K562 (cell line): ENCODE measurements at regions not wholly inside any gene's neighbourhood (a gene's known extent, or its start where the extent isn't known, plus 50 kb on each side); places are given as distances from the start of the nearest gene placed in this dataset.

ENCODE experiments used
- ATAC-seq: fragments of 200-7000 bp; cut with Tn5 transposase; 3 replicates; pipeline ENCODE4 v1.9.1; 2020; ENCODE audit warnings: moderate library complexity
- BruUV-seq: library from RNA; stranded (reverse); fragments of 400-500 nt; replicated peaks from 2 replicates; lab custom pipeline; 2021; lab: Mats Ljungman, UMichigan
- CTCF ChIA-PET: fragments of 300-600 bp; formaldehyde crosslinking; extraction: SDS; loops from one replicate; lab custom pipeline; 2021; ENCODE audit warnings: low intra/inter-chr PET ratio; lab: Yijun Ruan, JAX
- POLR2A ChIA-PET: fragments of 300-600, 350-650 bp; sonication (Branson Sonifier 250); formaldehyde crosslinking; extraction: SDS; loops from one replicate; lab custom pipeline; 2021; ENCODE audit warnings: antibody characterized with exemption, inconsistent platforms; lab: Yijun Ruan, JAX
- DNase-seq, 4 experiments: peaks; one replicate each; pipeline versions ENCODE4 v3.0.0 to v3.0.0-alpha.2; 2011 to 2018; ENCODE audit warnings: low spot score in 3 of 4, mixed read lengths in 3 of 4; ENCODE audit errors: extremely low read depth in 1 of 4
- FAIRE-seq: peaks from 2 replicates; lab custom pipeline; 2011; peaks lifted over from hg19 to GRCh38; lab: Jason Lieb, UNC
- H2AFZ ChIP-seq: 2 replicates; pipeline ENCODE4 v1.6.0; 2011; ENCODE audit warnings: low read depth, low read length, control low read depth, inconsistent platforms
- H3K27ac ChIP-seq: fragments of 200-600 bp; 3 replicates; pipeline ENCODE4 v1.8.0; 2011; ENCODE audit warnings: low read depth, mild to moderate bottlenecking, control low read depth, inconsistent platforms, low read length, moderate library complexity, mixed read lengths; ENCODE audit errors: extremely low read depth
- H3K27me3 ChIP-seq, 2 experiments: fragments of 300-600 bp in 1 of 2; 2 replicates in 1 of 2; 3 replicates in 1 of 2; pipeline versions ENCODE4 v1.6.0 to v1.8.0; 2011; ENCODE audit warnings: inconsistent platforms in 2 of 2, low read length in 2 of 2, mild to moderate bottlenecking in 1 of 2, mixed read lengths in 1 of 2, moderate library complexity in 1 of 2; ENCODE audit not compliant: control insufficient read depth in 2 of 2, insufficient read depth in 2 of 2
- H3K36me3 ChIP-seq: fragments of 300-600 bp; 3 replicates; pipeline ENCODE4 v1.8.0; 2011; ENCODE audit warnings: mild to moderate bottlenecking, low read length, inconsistent platforms; ENCODE audit not compliant: control insufficient read depth, insufficient read depth
- H3K4me1 ChIP-seq, 2 experiments: fragments of 200-600 bp in 1 of 2; replicated peaks in 1 of 2; 2 replicates in 1 of 2; 3 replicates in 1 of 2; pipeline versions ENCODE4 v1.5.1 to v1.8.0; 2011; ENCODE audit warnings: inconsistent platforms in 2 of 2, low read length in 2 of 2, mild to moderate bottlenecking in 1 of 2, mixed read lengths in 1 of 2, moderate library complexity in 1 of 2; ENCODE audit not compliant: control insufficient read depth in 2 of 2, insufficient read depth in 2 of 2
- H3K4me2 ChIP-seq: 2 replicates; pipeline ENCODE4 v1.6.1; 2011; ENCODE audit warnings: low read length, control low read depth, inconsistent platforms, mixed read lengths; ENCODE audit not compliant: insufficient read depth
- H3K4me3 ChIP-seq: fragments of 200-600 bp; sonication (generic), shearing (Covaris generic); 2 replicates; pipeline ENCODE4 v1.5.1; 2016; ENCODE audit warnings: control low read depth, inconsistent platforms
- H3K79me2 ChIP-seq: fragments of 200-600 bp; 3 replicates; pipeline ENCODE4 v1.8.0; 2011; ENCODE audit warnings: low read length, inconsistent platforms; ENCODE audit not compliant: control insufficient read depth, insufficient read depth
- H3K9ac ChIP-seq, 2 experiments: 2 replicates each; pipeline versions ENCODE4 v1.6.0 to v1.6.1; 2011; ENCODE audit warnings: low read depth in 2 of 2, low read length in 2 of 2, control low read depth in 1 of 2, inconsistent platforms in 1 of 2, mild to moderate bottlenecking in 1 of 2, mixed read lengths in 1 of 2; ENCODE audit not compliant: insufficient read depth in 1 of 2
- H3K9me1 ChIP-seq: one replicate; pipeline ENCODE4 v1.6.0; 2011; ENCODE audit warnings: inconsistent platforms, mild to moderate bottlenecking, low read length, moderate library complexity; ENCODE audit not compliant: control insufficient read depth, insufficient read depth
- H3K9me3 ChIP-seq: replicated peaks from 2 replicates; pipeline ENCODE4 v1.5.1; 2011; ENCODE audit warnings: low read depth, low read length, inconsistent platforms; ENCODE audit not compliant: control insufficient read depth, insufficient read depth
- H4K20me1 ChIP-seq: replicated peaks from 2 replicates; pipeline ENCODE4 v1.6.1; 2011; ENCODE audit warnings: low read length, inconsistent platforms, mixed read lengths; ENCODE audit not compliant: control insufficient read depth, insufficient read depth
- ID3 ChIP-seq, 2 experiments: fragments of 250-450 bp in 1 of 2; fragments of 450-650 bp in 1 of 2; sonication (Bioruptor Pico) in 1 of 2; IDR thresholded peaks; 2 replicates each; pipeline versions ENCODE4 v1.6.1 to v1.8.0; 2016 to 2021; ENCODE audit warnings: mild to moderate bottlenecking in 2 of 2, moderate library complexity in 2 of 2, missing compliant biosample characterization in 1 of 2, missing genetic modification characterization in 1 of 2
- MAZ ChIP-seq, 2 experiments: fragments of 450-650 bp in 1 of 2; sonication (generic) in 1 of 2; formaldehyde crosslinking; IDR thresholded peaks in 1 of 2; conservative IDR thresholded peaks in 1 of 2; 2 replicates each; pipeline versions ENCODE4 v1.4.0 to v1.5.0; 2020; ENCODE audit warnings: mild to moderate bottlenecking in 1 of 2, missing genetic modification reagents in 1 of 2
- MXI1 ChIP-seq: IDR thresholded peaks from 2 replicates; pipeline ENCODE4 v1.6.1; 2011; ENCODE audit warnings: low read depth, mild to moderate bottlenecking, improper control_type of control experiment, low read length
- NFIX ChIP-seq: fragments of 250-450 bp; sonication (Bioruptor Pico); IDR thresholded peaks from 2 replicates; pipeline ENCODE4 v1.4.0; 2020; ENCODE audit warnings: low read depth, mild to moderate bottlenecking, moderate library complexity
- NKRF ChIP-seq: fragments of 450-650 bp; IDR thresholded peaks from 2 replicates; pipeline ENCODE4 v1.6.1; 2016; ENCODE audit warnings: borderline replicate concordance
- SRSF9 ChIP-seq: fragments of 200-400 bp; formaldehyde crosslinking; IDR thresholded peaks from 2 replicates; pipeline ENCODE4 v1.6.1; 2017; ENCODE audit warnings: low read depth, low read length, borderline replicate concordance
- ZNF24 ChIP-seq: fragments of 450-650 bp; IDR thresholded peaks from 2 replicates; pipeline ENCODE4 v1.6.1; 2016
- ZNF408 ChIP-seq: fragments of 250-450 bp; sonication (Bioruptor Pico); IDR thresholded peaks from 2 replicates; pipeline ENCODE4 v1.4.0; 2020; ENCODE audit warnings: low read depth, mild to moderate bottlenecking, moderate library complexity
- ZNF695 ChIP-seq: fragments of 450-650 bp; formaldehyde crosslinking; IDR thresholded peaks from 2 replicates; pipeline ENCODE4 v1.4.0; 2020; ENCODE audit warnings: mild to moderate bottlenecking, moderate library complexity
- ZZZ3 ChIP-seq: fragments of 450-650 bp; IDR thresholded peaks from 2 replicates; pipeline ENCODE4 v1.6.1; 2016; ENCODE audit warnings: antibody characterized with exemption, mild to moderate bottlenecking, moderate library complexity
- WGBS: fragments of 100-300 bp; shearing (Covaris generic); methylation state at CpG from one replicate; pipeline ENCODE4 v1.1.6; 2016; ENCODE audit warnings: low coverage, mixed read lengths; ENCODE audit not compliant: insufficient coverage; ENCODE audit errors: missing lambda C conversion rate; 5-methylcytosine and 5-hydroxymethylcytosine counted together
- in situ Hi-C: fragments of 300-500 bp; cut with MboI; formaldehyde crosslinking; loops from 4 replicates; pipeline ENCODE4 v1.15.0; 2018; ENCODE audit warnings: inconsistent platforms, mixed read lengths
- intact Hi-C: fragments of 100-400 bp; cut with micrococcal nuclease; formaldehyde crosslinking; loops from 2 replicates; pipeline ENCODE4 v1.14.2; 2022
- TF ChIP-seq, protein P1 (sequence below), 2 experiments: fragments of 450-650 bp; IDR thresholded peaks; 2 replicates each; pipeline ENCODE4 v1.6.1; 2016; ENCODE audit warnings: mild to moderate bottlenecking in 2 of 2, borderline replicate concordance in 1 of 2, low read depth in 1 of 2, moderate library complexity in 1 of 2
- TF ChIP-seq, protein P2 (sequence below): fragments of 250-450 bp; sonication (Bioruptor Pico); IDR thresholded peaks from 2 replicates; pipeline ENCODE4 v1.8.0; 2021; ENCODE audit warnings: moderate library complexity, mild to moderate bottlenecking, inconsistent platforms

DNA sequence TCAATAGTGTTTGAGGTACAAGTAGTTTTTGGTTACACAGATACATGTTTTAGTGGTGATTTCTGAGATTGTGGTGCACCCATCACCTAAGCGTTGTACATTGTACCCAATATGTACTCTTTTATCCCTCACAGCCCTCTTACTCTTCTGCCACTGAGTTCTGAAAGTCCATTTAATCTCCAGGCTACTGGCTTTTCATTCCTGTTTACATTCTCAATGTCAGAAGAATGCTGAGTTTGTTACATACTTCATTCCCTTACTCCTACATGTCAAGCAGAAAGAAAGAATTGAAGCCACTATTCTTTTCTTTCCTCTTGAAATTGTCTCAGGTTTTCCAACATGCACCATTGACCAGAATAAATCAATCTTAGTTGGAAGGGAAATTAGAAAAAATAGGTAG lies 1565.9 kb downstream of the PLA2G4A start:
- intact Hi-C loops: no loop called here
- no peaks in the 10 kb centered on the region for H3K36me3 ChIP-seq
- WGBS: 0% methylated on average over 1 of the region's 1 CpG
- POLR2A ChIA-PET: no interaction called here
- no peaks in the 10 kb centered on the region for H3K27me3 ChIP-seq
- no TSS peak for BruUV-seq
- CTCF ChIA-PET: no interaction called here
- no peak overlapping the region for H3K27ac ChIP-seq
- no peaks in the 10 kb centered on the region for H3K79me2 ChIP-seq
- DNase-seq: no peak
- FAIRE-seq: no peak
- in situ Hi-C loops: no loop called here
- H3K9me3 ChIP-seq: no peaks in the 10 kb centered on the region; the same call in none of the 2 replicates
- no peaks in the 10 kb centered on the region for H3K9me1 ChIP-seq
- no peak overlapping the region for H3K4me3 ChIP-seq
- no peak overlapping the region for H2AFZ ChIP-seq
- ATAC-seq: no peak
- H3K4me2 ChIP-seq: no peak overlapping the region
- H3K9ac ChIP-seq: no peak overlapping the region
- no peaks in the 10 kb centered on the region for H3K4me1 ChIP-seq
- no peaks in the 10 kb centered on the region for H4K20me1 ChIP-seq
- TF ChIP-seq MXI1 (no peak), ZZZ3 (no peak), ID3 (CRISPR knock-in tag; IDR thresholded peaks at IDR 0.05) (no peak), ID3 (tag; IDR thresholded peaks at IDR 0.05) (no peak), NKRF (no peak), NFIX (CRISPR knock-in tag) (no peak), ZNF24 (no peak), SRSF9 (no peak), MAZ (CRISPR knock-in tag; conservative IDR thresholded peaks at IDR 0.05 in 1 of 2, IDR thresholded peaks at IDR 0.05 in 1 of 2) (no peak), ZNF408 (CRISPR knock-in tag) (no peak), ZNF695 (CRISPR knock-in tag) (no peak)
- TF ChIP-seq, protein P1, sequence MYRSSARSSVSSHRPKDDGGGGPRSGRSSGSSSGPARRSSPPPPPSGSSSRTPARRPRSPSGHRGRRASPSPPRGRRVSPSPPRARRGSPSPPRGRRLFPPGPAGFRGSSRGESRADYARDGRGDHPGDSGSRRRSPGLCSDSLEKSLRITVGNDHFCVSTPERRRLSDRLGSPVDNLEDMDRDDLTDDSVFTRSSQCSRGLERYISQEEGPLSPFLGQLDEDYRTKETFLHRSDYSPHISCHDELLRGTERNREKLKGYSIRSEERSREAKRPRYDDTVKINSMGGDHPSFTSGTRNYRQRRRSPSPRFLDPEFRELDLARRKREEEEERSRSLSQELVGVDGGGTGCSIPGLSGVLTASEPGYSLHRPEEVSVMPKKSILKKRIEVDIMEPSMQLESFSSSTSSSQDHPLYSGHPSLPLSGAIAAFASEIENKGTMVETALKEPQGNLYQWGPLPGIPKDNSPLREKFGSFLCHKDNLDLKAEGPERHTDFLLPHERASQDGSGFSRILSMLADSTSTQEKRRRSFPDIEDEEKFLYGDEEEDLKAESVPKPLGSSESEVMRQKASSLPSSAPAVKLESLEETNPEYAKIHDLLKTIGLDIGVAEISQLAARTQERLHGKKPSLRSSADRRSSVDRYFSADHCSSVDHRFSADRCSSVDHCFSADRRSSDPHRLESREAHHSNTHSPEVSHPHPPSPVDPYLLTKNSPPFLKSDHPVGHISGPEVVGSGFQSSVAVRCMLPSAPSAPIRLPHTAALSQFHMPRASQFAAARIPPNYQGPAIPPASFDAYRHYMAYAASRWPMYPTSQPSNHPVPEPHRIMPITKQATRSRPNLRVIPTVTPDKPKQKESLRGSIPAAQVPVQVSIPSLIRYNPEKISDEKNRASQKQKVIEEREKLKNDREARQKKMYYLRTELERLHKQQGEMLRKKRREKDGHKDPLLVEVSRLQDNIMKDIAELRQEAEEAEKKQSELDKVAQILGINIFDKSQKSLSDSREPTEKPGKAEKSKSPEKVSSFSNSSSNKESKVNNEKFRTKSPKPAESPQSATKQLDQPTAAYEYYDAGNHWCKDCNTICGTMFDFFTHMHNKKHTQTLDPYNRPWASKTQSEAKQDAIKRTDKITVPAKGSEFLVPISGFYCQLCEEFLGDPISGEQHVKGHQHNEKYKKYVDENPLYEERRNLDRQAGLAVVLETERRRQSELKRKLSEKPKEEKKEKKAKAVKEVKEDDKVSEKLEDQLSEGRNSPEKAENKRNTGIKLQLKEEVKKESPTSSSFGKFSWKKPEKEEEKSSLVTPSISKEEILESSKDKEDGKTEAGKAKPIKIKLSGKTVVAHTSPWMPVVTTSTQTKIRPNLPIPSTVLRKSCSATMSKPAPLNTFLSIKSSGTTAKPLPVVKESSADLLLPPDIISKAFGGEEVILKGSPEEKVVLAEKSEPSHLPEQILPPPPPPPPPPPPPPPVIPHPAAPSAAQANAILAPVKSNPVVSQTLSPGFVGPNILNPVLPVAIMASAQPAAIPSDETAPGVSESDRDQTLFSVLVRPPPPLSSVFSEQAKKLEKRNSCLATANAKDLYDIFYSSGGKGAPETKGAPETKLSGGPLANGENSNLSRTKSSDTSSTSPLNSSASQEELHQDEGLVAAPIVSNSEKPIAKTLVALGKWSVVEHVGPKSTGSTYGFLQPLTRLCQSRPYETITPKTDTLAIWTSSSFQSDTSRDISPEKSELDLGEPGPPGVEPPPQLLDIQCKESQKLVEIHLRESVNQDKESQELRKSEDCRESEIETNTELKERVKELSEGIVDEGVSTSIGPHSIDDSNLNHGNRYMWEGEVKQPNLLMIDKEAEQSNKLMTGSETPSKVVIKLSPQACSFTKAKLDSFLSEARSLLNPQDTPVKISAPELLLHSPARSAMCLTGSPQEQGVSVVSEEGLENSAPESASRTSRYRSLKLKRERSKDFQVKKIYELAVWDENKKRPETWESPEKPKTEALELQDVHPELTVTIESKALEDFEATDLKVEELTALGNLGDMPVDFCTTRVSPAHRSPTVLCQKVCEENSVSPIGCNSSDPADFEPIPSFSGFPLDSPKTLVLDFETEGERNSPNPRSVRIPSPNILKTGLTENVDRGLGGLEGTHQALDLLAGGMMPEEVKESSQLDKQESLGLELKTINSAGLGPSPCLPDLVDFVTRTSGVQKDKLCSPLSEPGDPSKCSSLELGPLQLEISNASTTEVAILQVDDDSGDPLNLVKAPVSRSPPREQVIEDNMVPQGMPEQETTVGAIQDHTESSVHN (IDR thresholded peaks at IDR 0.05; ENCODE audit: borderline replicate concordance in 1 of 2, low read depth in 1 of 2): no peak
- TF ChIP-seq, protein P2, sequence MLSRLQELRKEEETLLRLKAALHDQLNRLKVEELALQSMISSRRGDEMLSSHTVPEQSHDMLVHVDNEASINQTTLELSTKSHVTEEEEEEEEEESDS (CRISPR knock-in tag): no peak
